ENCODE measurements at regions not wholly inside any gene's neighbourhood (a gene's known extent, or its start where the extent isn't known, plus 50 kb on each side); places are given as distances from the start of the nearest gene placed in this dataset.

- TF ChIP-seq, protein P1, sequence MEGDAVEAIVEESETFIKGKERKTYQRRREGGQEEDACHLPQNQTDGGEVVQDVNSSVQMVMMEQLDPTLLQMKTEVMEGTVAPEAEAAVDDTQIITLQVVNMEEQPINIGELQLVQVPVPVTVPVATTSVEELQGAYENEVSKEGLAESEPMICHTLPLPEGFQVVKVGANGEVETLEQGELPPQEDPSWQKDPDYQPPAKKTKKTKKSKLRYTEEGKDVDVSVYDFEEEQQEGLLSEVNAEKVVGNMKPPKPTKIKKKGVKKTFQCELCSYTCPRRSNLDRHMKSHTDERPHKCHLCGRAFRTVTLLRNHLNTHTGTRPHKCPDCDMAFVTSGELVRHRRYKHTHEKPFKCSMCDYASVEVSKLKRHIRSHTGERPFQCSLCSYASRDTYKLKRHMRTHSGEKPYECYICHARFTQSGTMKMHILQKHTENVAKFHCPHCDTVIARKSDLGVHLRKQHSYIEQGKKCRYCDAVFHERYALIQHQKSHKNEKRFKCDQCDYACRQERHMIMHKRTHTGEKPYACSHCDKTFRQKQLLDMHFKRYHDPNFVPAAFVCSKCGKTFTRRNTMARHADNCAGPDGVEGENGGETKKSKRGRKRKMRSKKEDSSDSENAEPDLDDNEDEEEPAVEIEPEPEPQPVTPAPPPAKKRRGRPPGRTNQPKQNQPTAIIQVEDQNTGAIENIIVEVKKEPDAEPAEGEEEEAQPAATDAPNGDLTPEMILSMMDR (IDR thresholded peaks at IDR 0.05; ENCODE audit: control extremely low read depth in 1 of 3, insufficient read depth in 1 of 3, low read depth in 1 of 3, low read length in 3 of 3), result no peak
- no peak for TF ChIP-seq POLR2A (IDR thresholded peaks at IDR 0.05; ENCODE audit: control extremely low read depth in 1 of 2, low read depth in 2 of 2, low read length in 2 of 2)
Measured at GRCh38 chr18:28635530-28635929, 458.6 kb upstream of the CDH2 start.
